ENCODE measurements at regions not wholly inside any gene's neighbourhood (a gene's known extent, or its start where the extent isn't known, plus 50 kb on each side); places are given as distances from the start of the nearest gene placed in this dataset.

GRCh38 chr7:131957338-131958020 is 401.1 kb upstream of the PODXL start:
- H3K4me3 Mint-ChIP-seq = no peak overlapping the region
- Histone ChIP-seq H3K36me3 (ENCODE audit: control insufficient read depth in 2 of 2, extremely low read depth in 1 of 2, insufficient read depth in 1 of 2, low read length in 1 of 2) (no peaks in the 10 kb centered on the region), H3K4me1 (ENCODE audit: control insufficient read depth in 1 of 2, extremely low read depth in 1 of 2, insufficient read depth in 2 of 2, low read length in 2 of 2) (no peaks in the 10 kb centered on the region), H3K4me3 (ENCODE audit: control insufficient read depth in 1 of 2, extremely low read depth in 1 of 2, low read length in 1 of 2) (no peak overlapping the region), H3K27ac (ENCODE audit: low read length) (no peak overlapping the region), H3K27me3 (replicated peaks in 1 of 2; ENCODE audit: control insufficient read depth in 2 of 2, extremely low read depth in 1 of 2, insufficient read depth in 2 of 2, low read length in 1 of 2) (peaks cover 0 to 20% of the 10 kb centered on the region in 2 experiments), H3K9me3 (no peaks in the 10 kb centered on the region)
- CTCF ChIA-PET = no interaction called here
- ATAC-seq (replicated peaks in 1 of 4) = no peak
- POLR2A ChIA-PET = no interaction called here
- peaks cover 0 to 4% of the 10 kb centered on the region in 2 donors for H3K27me3 Mint-ChIP-seq
- H3K36me3 Mint-ChIP-seq = no peaks in the 10 kb centered on the region
- no peaks in the 10 kb centered on the region for H3K4me1 Mint-ChIP-seq
- no peak for DNase-seq
- peaks cover 0 to 4% (median 3%) of the 10 kb centered on the region in 3 donors for H3K9me3 Mint-ChIP-seq
- 68% methylated on average over 6 of the region's 12 CpGs for WGBS (ENCODE audit: insufficient coverage)
- H3K27ac Mint-ChIP-seq = no peak overlapping the region

- no peak overlapping the region for H3K4me3 Mint-ChIP-seq
- POLR2A ChIA-PET = no interaction called here
- no peaks in the 10 kb centered on the region for H3K4me1 ChIP-seq (ENCODE audit: control insufficient read depth in 1 of 2, extremely low read depth in 1 of 2, insufficient read depth in 2 of 2, low read length in 2 of 2)
Measured at GRCh38 chr7:131956864-131957263, 400.4 kb upstream of the PODXL start.

GRCh38 chr7:131955679-131956078 is 399.3 kb upstream of the PODXL start:
- no peaks in the 10 kb centered on the region for H3K36me3 ChIP-seq (ENCODE audit: control insufficient read depth in 2 of 2, extremely low read depth in 1 of 2, insufficient read depth in 1 of 2, low read length in 1 of 2)
- H3K27ac Mint-ChIP-seq = no peak overlapping the region
- 44% methylated on average over 2 of the region's 2 CpGs for WGBS (ENCODE audit: insufficient coverage)
- H3K27me3 ChIP-seq (replicated peaks in 1 of 2; ENCODE audit: control insufficient read depth in 2 of 2, extremely low read depth in 1 of 2, insufficient read depth in 2 of 2, low read length in 1 of 2) = peaks cover 0 to 17% of the 10 kb centered on the region in 2 experiments
- H3K4me1 ChIP-seq (ENCODE audit: control insufficient read depth in 1 of 2, extremely low read depth in 1 of 2, insufficient read depth in 2 of 2, low read length in 2 of 2) = no peaks in the 10 kb centered on the region
- DNase-seq (no peak), ATAC-seq (replicated peaks in 1 of 4) (no peak)
- H3K9me3 Mint-ChIP-seq = peaks cover 0 to 6% (median 5%) of the 10 kb centered on the region in 3 donors
- no peaks in the 10 kb centered on the region for H3K36me3 Mint-ChIP-seq
- no peak overlapping the region for H3K4me3 ChIP-seq (ENCODE audit: control insufficient read depth in 1 of 2, extremely low read depth in 1 of 2, low read length in 1 of 2)
- ChIA-PET POLR2A (no interaction called here), CTCF (no interaction called here)
- peaks cover 0 to 7% of the 10 kb centered on the region in 2 donors for H3K27me3 Mint-ChIP-seq
- H3K9me3 ChIP-seq = no peaks in the 10 kb centered on the region
- no peaks in the 10 kb centered on the region for H3K4me1 Mint-ChIP-seq
- H3K27ac ChIP-seq (ENCODE audit: low read length) = no peak overlapping the region
- H3K4me3 Mint-ChIP-seq = no peak overlapping the region

More at GRCh38 chr7:131956864-131957263, 400.4 kb upstream of the PODXL start:
- H3K4me3 ChIP-seq (ENCODE audit: control insufficient read depth in 1 of 2, extremely low read depth in 1 of 2, low read length in 1 of 2) = no peak overlapping the region
- H3K27ac ChIP-seq (ENCODE audit: low read length) = no peak overlapping the region
- H3K9me3 Mint-ChIP-seq = peaks cover 2 to 5% (median 2%) of the 10 kb centered on the region in 3 donors
- ATAC-seq (replicated peaks in 1 of 4) (no peak), DNase-seq (no peak)
- H3K27me3 Mint-ChIP-seq = peaks cover 0 to 6% of the 10 kb centered on the region in 2 donors
- no peaks in the 10 kb centered on the region for H3K36me3 Mint-ChIP-seq
- H3K27me3 ChIP-seq (replicated peaks in 1 of 2; ENCODE audit: control insufficient read depth in 2 of 2, extremely low read depth in 1 of 2, insufficient read depth in 2 of 2, low read length in 1 of 2) = peaks cover 0 to 20% of the 10 kb centered on the region in 2 experiments
- no peaks in the 10 kb centered on the region for H3K9me3 ChIP-seq
- H3K27ac Mint-ChIP-seq = no peak overlapping the region
- H3K4me1 Mint-ChIP-seq = no peaks in the 10 kb centered on the region
- no peaks in the 10 kb centered on the region for H3K36me3 ChIP-seq (ENCODE audit: control insufficient read depth in 2 of 2, extremely low read depth in 1 of 2, insufficient read depth in 1 of 2, low read length in 1 of 2)
- CTCF ChIA-PET = no interaction called here
- WGBS (ENCODE audit: insufficient coverage) = no CpG with 5 or more reads among the region's 1 CpG

- WGBS (ENCODE audit: insufficient coverage) = 46% methylated on average over 2 of the region's 3 CpGs
- ATAC-seq (replicated peaks in 1 of 4) (no peak), DNase-seq (no peak)
- Mint-ChIP-seq H3K4me1 (no peaks in the 10 kb centered on the region), H3K36me3 (no peaks in the 10 kb centered on the region), H3K9me3 (peaks cover 0 to 6% (median 5%) of the 10 kb centered on the region in 3 donors), H3K4me3 (no peak overlapping the region), H3K27ac (no peak overlapping the region), H3K27me3 (peaks cover 6 to 12% of the 10 kb centered on the region in 2 donors)
- Histone ChIP-seq H3K27me3 (replicated peaks in 1 of 2; ENCODE audit: control insufficient read depth in 2 of 2, extremely low read depth in 1 of 2, insufficient read depth in 2 of 2, low read length in 1 of 2) (peaks cover 0 to 17% of the 10 kb centered on the region in 2 experiments), H3K4me1 (ENCODE audit: control insufficient read depth in 1 of 2, extremely low read depth in 1 of 2, insufficient read depth in 2 of 2, low read length in 2 of 2) (no peaks in the 10 kb centered on the region), H3K4me3 (ENCODE audit: control insufficient read depth in 1 of 2, extremely low read depth in 1 of 2, low read length in 1 of 2) (no peak overlapping the region), H3K9me3 (no peaks in the 10 kb centered on the region), H3K36me3 (ENCODE audit: control insufficient read depth in 2 of 2, extremely low read depth in 1 of 2, insufficient read depth in 1 of 2, low read length in 1 of 2) (no peaks in the 10 kb centered on the region), H3K27ac (ENCODE audit: low read length) (no peak overlapping the region)
- POLR2A ChIA-PET = no interaction called here
- CTCF ChIA-PET = no interaction called here
Measured at GRCh38 chr7:131953184-131953583, 396.8 kb upstream of the PODXL start.

- Histone ChIP-seq H3K9me3 (no peaks in the 10 kb centered on the region), H3K27ac (ENCODE audit: low read length) (no peak overlapping the region), H3K36me3 (ENCODE audit: control insufficient read depth in 2 of 2, extremely low read depth in 1 of 2, insufficient read depth in 1 of 2, low read length in 1 of 2) (no peaks in the 10 kb centered on the region), H3K27me3 (replicated peaks in 1 of 2; ENCODE audit: control insufficient read depth in 2 of 2, extremely low read depth in 1 of 2, insufficient read depth in 2 of 2, low read length in 1 of 2) (peaks cover 0 to 15% of the 10 kb centered on the region in 2 experiments), H3K4me3 (ENCODE audit: control insufficient read depth in 1 of 2, extremely low read depth in 1 of 2, low read length in 1 of 2) (no peak overlapping the region), H3K4me1 (ENCODE audit: control insufficient read depth in 1 of 2, extremely low read depth in 1 of 2, insufficient read depth in 2 of 2, low read length in 2 of 2) (no peaks in the 10 kb centered on the region)
- no peak for DNase-seq
- POLR2A ChIA-PET = no interaction called here
- Mint-ChIP-seq H3K4me1 (no peaks in the 10 kb centered on the region), H3K36me3 (no peaks in the 10 kb centered on the region), H3K4me3 (no peak overlapping the region), H3K27me3 (peaks cover 6 to 16% of the 10 kb centered on the region in 2 donors), H3K27ac (no peak overlapping the region), H3K9me3 (peaks cover 0 to 6% (median 5%) of the 10 kb centered on the region in 3 donors)
- ATAC-seq (replicated peaks in 1 of 4) = no peak
- CTCF ChIA-PET = no interaction called here
- 75% methylated on average over 2 of the region's 8 CpGs for WGBS (ENCODE audit: insufficient coverage)
Measured at GRCh38 chr7:131952365-131952764, 395.9 kb upstream of the PODXL start.

GRCh38 chr7:131950758-131951157 is 394.3 kb upstream of the PODXL start:
- H3K27me3 Mint-ChIP-seq = peaks cover 18 to 23% of the 10 kb centered on the region in 2 donors
- H3K4me3 Mint-ChIP-seq = no peak overlapping the region
- POLR2A ChIA-PET = no interaction called here
- Histone ChIP-seq H3K36me3 (ENCODE audit: control insufficient read depth in 2 of 2, extremely low read depth in 1 of 2, insufficient read depth in 1 of 2, low read length in 1 of 2) (no peaks in the 10 kb centered on the region), H3K9me3 (no peaks in the 10 kb centered on the region), H3K27ac (ENCODE audit: low read length) (no peak overlapping the region), H3K4me1 (ENCODE audit: control insufficient read depth in 1 of 2, extremely low read depth in 1 of 2, insufficient read depth in 2 of 2, low read length in 2 of 2) (no peaks in the 10 kb centered on the region), H3K4me3 (ENCODE audit: control insufficient read depth in 1 of 2, extremely low read depth in 1 of 2, low read length in 1 of 2) (no peak overlapping the region), H3K27me3 (replicated peaks in 1 of 2; ENCODE audit: control insufficient read depth in 2 of 2, extremely low read depth in 1 of 2, insufficient read depth in 2 of 2, low read length in 1 of 2) (peaks cover 0 to 22% of the 10 kb centered on the region in 2 experiments)
- ATAC-seq (replicated peaks in 1 of 4) (no peak), DNase-seq (no peak)
- no peak overlapping the region for H3K27ac Mint-ChIP-seq
- CTCF ChIA-PET = no interaction called here
- peaks cover 0 to 5% (median 3%) of the 10 kb centered on the region in 3 donors for H3K9me3 Mint-ChIP-seq
- peaks cover 0 to 7% (median 0%) of the 10 kb centered on the region in 3 donors for H3K4me1 Mint-ChIP-seq
- no peaks in the 10 kb centered on the region for H3K36me3 Mint-ChIP-seq
- WGBS (ENCODE audit: insufficient coverage) = 13% methylated on average over 1 of the region's 1 CpG
